ENCODE measurements at regions not wholly inside any gene's neighbourhood (a gene's known extent, or its start where the extent isn't known, plus 50 kb on each side); places are given as distances from the start of the nearest gene placed in this dataset.

GRCh38 chr1:191530928-191531327 lies 627.3 kb upstream of the RGS18 start:
- intact Hi-C loops (cut with micrococcal nuclease; ENCODE audit: unreplicated experiment): no loop called here
- no peak overlapping the region for H2AFZ ChIP-seq (ENCODE audit: control insufficient read depth, low read depth, low read length)
- H3K4me3 ChIP-seq: no peak overlapping the region
- H3K79me2 ChIP-seq (ENCODE audit: control insufficient read depth, insufficient read depth, low read length): no peaks in the 10 kb centered on the region
- no peaks in the 10 kb centered on the region for H3K4me1 ChIP-seq (ENCODE audit: control insufficient read depth, insufficient read depth, low read length)
- H4K20me1 ChIP-seq (ENCODE audit: control insufficient read depth, insufficient read depth): no peaks in the 10 kb centered on the region
- H3K27ac ChIP-seq (ENCODE audit: control insufficient read depth, insufficient read depth): no peak overlapping the region
- DNase-seq (ENCODE audit: low read depth, low spot score): no peak
- SMC1A ChIA-PET (ENCODE audit: uncharacterized antibody, unreplicated experiment): no interaction called here
- no peak overlapping the region for H3K9ac ChIP-seq (ENCODE audit: control insufficient read depth, insufficient read depth, low read length)
- RAD21 ChIA-PET (ENCODE audit: unreplicated experiment): no interaction called here
- no peaks in the 10 kb centered on the region for H3K27me3 ChIP-seq (replicated peaks in 1 of 2; ENCODE audit: control insufficient read depth in 2 of 2, insufficient read depth in 2 of 2, low read length in 1 of 2)
- POLR2A ChIA-PET: no interaction called here
- H3K4me2 ChIP-seq (ENCODE audit: control insufficient read depth, insufficient read depth): no peak overlapping the region
- H3K9me3 ChIP-seq (replicated peaks; ENCODE audit: control insufficient read depth, insufficient read depth, low read length): no peaks in the 10 kb centered on the region
- CTCF ChIA-PET: no interaction called here
- FAIRE-seq: no peak
- no peak for ATAC-seq
- in situ Hi-C loops (cut with MboI): no loop called here
- TF ChIP-seq POLR2A (IDR thresholded peaks at IDR 0.05; ENCODE audit: low read depth, low read length) (no peak), CREB1 (IDR thresholded peaks at IDR 0.05; ENCODE audit: low read depth) (no peak), RFX5 (IDR thresholded peaks at IDR 0.05; ENCODE audit: low read depth, low read length) (no peak), ZNF217 (IDR thresholded peaks at IDR 0.05) (no peak), NBN (IDR thresholded peaks at IDR 0.05) (no peak), ATF7 (IDR thresholded peaks at IDR 0.05; ENCODE audit: low read depth) (no peak), NR2C2 (IDR thresholded peaks at IDR 0.05; ENCODE audit: borderline replicate concordance, control insufficient read depth, insufficient read length, low read depth) (no peak), SP1 (IDR thresholded peaks at IDR 0.05; ENCODE audit: low read depth, low read length) (no peak), FOXK2 (IDR thresholded peaks at IDR 0.05) (no peak), EED (IDR thresholded peaks at IDR 0.05; ENCODE audit: low read depth) (no peak), CEBPB (IDR thresholded peaks at IDR 0.05; ENCODE audit: borderline replicate concordance in 1 of 2, low read depth in 2 of 2, low read length in 2 of 2) (no peak)
- no peaks in the 10 kb centered on the region for H3K36me3 ChIP-seq (ENCODE audit: control insufficient read depth in 2 of 2, insufficient read depth in 2 of 2, low read length in 1 of 2)
- no TSS peak for BruUV-seq (replicated peaks)

- WGBS (ENCODE audit: insufficient coverage, insufficient replicate concordance, low lambda C conversion rate, missing lambda C conversion rate): 13% methylated on average over 5 of the region's 5 CpGs
- in situ Hi-C loops (cut with MboI) (no loop called here), intact Hi-C loops (cut with micrococcal nuclease; ENCODE audit: unreplicated experiment) (no loop called here)
- ChIA-PET RAD21 (ENCODE audit: unreplicated experiment) (no interaction called here), SMC1A (ENCODE audit: uncharacterized antibody, unreplicated experiment) (no interaction called here), POLR2A (no interaction called here), CTCF (no interaction called here)
- Histone ChIP-seq H3K36me3 (ENCODE audit: control insufficient read depth in 2 of 2, insufficient read depth in 2 of 2, low read length in 1 of 2) (no peaks in the 10 kb centered on the region), H3K27me3 (replicated peaks in 1 of 2; ENCODE audit: control insufficient read depth in 2 of 2, insufficient read depth in 2 of 2, low read length in 1 of 2) (no peaks in the 10 kb centered on the region), H3K79me2 (ENCODE audit: control insufficient read depth, insufficient read depth, low read length) (no peaks in the 10 kb centered on the region), H3K27ac (ENCODE audit: control insufficient read depth, insufficient read depth) (no peak overlapping the region), H2AFZ (ENCODE audit: control insufficient read depth, low read depth, low read length) (no peak overlapping the region), H3K9ac (ENCODE audit: control insufficient read depth, insufficient read depth, low read length) (no peak overlapping the region), H4K20me1 (ENCODE audit: control insufficient read depth, insufficient read depth) (no peaks in the 10 kb centered on the region), H3K4me1 (ENCODE audit: control insufficient read depth, insufficient read depth, low read length) (no peaks in the 10 kb centered on the region), H3K9me3 (replicated peaks; ENCODE audit: control insufficient read depth, insufficient read depth, low read length) (no peaks in the 10 kb centered on the region), H3K4me3 (no peak overlapping the region), H3K4me2 (ENCODE audit: control insufficient read depth, insufficient read depth) (no peak overlapping the region)
- DNase-seq (ENCODE audit: low read depth, low spot score) (no peak), FAIRE-seq (no peak), ATAC-seq (no peak)
- no peak for TF ChIP-seq ATF7 (IDR thresholded peaks at IDR 0.05; ENCODE audit: low read depth)
- TF ChIP-seq, protein P1, sequence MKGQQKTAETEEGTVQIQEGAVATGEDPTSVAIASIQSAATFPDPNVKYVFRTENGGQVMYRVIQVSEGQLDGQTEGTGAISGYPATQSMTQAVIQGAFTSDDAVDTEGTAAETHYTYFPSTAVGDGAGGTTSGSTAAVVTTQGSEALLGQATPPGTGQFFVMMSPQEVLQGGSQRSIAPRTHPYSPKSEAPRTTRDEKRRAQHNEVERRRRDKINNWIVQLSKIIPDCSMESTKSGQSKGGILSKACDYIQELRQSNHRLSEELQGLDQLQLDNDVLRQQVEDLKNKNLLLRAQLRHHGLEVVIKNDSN (IDR thresholded peaks at IDR 0.05; ENCODE audit: borderline replicate concordance, extremely low read length, insufficient read depth, low read depth, low read length): no peak
- TF ChIP-seq MTA3 (IDR thresholded peaks at IDR 0.05; ENCODE audit: borderline replicate concordance, low read length): no peak
- TF ChIP-seq JUNB (IDR thresholded peaks at IDR 0.05): no peak
- TF ChIP-seq, protein P2, sequence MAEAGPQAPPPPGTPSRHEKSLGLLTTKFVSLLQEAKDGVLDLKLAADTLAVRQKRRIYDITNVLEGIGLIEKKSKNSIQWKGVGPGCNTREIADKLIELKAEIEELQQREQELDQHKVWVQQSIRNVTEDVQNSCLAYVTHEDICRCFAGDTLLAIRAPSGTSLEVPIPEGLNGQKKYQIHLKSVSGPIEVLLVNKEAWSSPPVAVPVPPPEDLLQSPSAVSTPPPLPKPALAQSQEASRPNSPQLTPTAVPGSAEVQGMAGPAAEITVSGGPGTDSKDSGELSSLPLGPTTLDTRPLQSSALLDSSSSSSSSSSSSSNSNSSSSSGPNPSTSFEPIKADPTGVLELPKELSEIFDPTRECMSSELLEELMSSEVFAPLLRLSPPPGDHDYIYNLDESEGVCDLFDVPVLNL (IDR thresholded peaks at IDR 0.05; ENCODE audit: low read depth, low read length): no peak
- TF ChIP-seq ZNF384 (IDR thresholded peaks at IDR 0.05; ENCODE audit: borderline replicate concordance, low read depth, low read length): no peak
- no peak for TF ChIP-seq HDAC2 (IDR thresholded peaks at IDR 0.05)
- no peak for TF ChIP-seq ZZZ3 (IDR thresholded peaks at IDR 0.05; ENCODE audit: control insufficient read depth, insufficient read length, low read depth)
- TF ChIP-seq RCOR1 (conservative IDR thresholded peaks at IDR 0.05; ENCODE audit: low read depth, low read length): no peak
- TF ChIP-seq CEBPB (IDR thresholded peaks at IDR 0.05; ENCODE audit: borderline replicate concordance in 1 of 2, low read depth in 2 of 2, low read length in 2 of 2): no peak
- no TSS peak for BruUV-seq (replicated peaks)
Measured at GRCh38 chr1:191533254-191533653, 625.0 kb upstream of the RGS18 start.

Measured in GM12878 (cell line).